HPDE6-E6E7 (cell line): ENCODE measurements at regions not wholly inside any gene's neighbourhood (a gene's known extent, or its start where the extent isn't known, plus 50 kb on each side); places are given as distances from the start of the nearest gene placed in this dataset.
"Not testable (repeated sequence)": the region's sequence is repeated elsewhere in the genome, so short reads cannot be mapped to it uniquely, and the experiment has no call there.

ENCODE experiments used
- DNase-seq: peaks from one replicate; pipeline ENCODE4 v3.0.0; 2011; ENCODE audit warnings: missing footprints; ENCODE audit errors: extremely low spot score

GRCh38 chr6:140271759-140272377 lies 897.4 kb upstream of the CITED2 start:
- no peak for DNase-seq

DNA sequence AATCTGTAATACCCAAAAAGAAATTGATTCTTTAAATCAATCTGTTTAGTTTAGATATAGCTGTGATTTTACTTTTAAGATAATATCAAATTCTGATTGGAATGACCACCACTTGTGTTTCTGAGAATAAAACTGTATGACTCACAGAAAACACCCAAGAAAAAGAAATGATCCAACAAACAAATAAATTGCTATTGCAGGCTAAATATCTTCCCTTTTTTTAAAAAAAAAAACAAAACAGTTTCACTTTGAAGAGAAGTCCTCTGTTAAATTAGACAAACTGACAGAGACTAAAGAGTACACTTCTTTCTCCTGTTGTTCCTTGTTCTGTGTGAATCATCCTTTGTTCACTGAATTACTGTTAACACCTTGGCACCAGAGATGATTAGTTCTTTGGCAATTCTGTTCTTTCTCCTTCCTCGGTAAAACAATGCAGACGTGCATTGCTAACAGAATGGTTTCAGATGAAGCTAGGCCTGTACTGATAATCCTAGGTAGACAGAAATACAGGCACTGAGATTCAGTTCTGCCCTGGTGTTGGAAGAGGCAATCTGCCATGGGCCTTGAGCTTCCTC lies 895.2 kb upstream of the CITED2 start:
- peak; percentile 28 for DNase-seq

- DNase-seq: no peak
These were observed 890.0 kb upstream of the CITED2 start for GRCh38 chr6:140264431-140264830.

DNA sequence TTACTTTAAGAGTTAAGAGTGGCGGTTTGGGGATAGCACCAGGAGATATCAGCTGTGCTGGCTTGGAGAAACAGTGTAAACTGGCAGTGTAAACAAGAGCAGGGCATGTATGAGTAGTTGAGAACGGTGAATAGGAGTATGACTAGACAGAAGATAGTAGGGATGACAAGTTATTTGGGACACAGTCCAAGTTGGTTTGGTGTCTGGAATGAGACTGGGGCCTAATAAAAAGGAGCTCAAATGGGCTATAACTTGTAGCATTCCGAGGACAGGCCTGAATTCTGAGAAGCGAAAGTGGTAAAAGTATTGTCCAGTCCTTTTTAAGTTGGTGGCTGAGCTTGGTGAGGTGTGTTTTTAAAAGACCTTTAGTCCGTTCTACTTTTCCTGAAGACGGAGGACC lies 883.9 kb upstream of the CITED2 start:
- not testable (repeated sequence) for DNase-seq

- no peak for DNase-seq
These were observed 881.8 kb upstream of the CITED2 start for GRCh38 chr6:140256248-140256647.

- DNase-seq: no peak
These were observed 878.6 kb upstream of the CITED2 start for GRCh38 chr6:140253096-140253495.

DNA sequence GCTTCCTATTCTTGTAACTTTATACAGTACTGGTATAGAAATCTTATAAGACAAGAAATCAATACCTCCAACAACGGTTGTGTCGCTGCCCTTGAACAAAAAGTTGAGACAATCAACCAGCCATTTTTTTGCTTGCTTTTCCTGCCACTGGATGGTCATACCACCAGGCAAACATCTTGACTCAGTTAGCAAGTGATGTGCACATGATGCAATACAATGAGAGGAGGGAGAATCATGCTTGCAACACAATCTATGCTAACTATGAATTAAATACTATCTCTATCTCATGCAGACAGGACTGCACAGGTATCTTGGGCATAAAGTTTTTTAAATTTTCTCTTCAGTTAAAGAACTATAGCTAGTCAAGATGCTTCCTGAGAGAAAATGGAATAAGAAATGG lies 877.7 kb upstream of the CITED2 start:
- DNase-seq: no peak

GRCh38 chr6:140245296-140246040 lies 871.0 kb upstream of the CITED2 start:
- no peak for DNase-seq

DNA sequence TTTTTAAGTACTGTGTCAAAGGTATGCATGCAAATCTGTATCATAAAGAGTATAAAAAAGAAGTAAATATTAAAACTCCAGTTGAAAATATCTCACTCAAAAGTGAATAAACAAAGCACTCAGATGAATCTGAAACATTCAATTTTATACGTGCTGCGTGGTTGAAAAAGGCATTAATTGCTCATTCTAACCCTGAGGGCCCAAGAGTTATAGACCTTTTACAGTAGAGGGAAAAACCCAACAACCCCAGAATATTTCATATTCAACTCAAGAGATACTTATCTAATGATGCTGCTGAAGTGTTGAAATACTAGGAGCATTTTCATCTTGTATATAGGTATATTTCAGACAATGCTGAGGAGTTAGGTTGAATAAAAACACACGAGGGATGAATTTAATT lies 862.8 kb upstream of the CITED2 start:
- DNase-seq: no peak

GRCh38 chr6:140236732-140237131 lies 862.3 kb upstream of the CITED2 start:
- no peak for DNase-seq

DNA sequence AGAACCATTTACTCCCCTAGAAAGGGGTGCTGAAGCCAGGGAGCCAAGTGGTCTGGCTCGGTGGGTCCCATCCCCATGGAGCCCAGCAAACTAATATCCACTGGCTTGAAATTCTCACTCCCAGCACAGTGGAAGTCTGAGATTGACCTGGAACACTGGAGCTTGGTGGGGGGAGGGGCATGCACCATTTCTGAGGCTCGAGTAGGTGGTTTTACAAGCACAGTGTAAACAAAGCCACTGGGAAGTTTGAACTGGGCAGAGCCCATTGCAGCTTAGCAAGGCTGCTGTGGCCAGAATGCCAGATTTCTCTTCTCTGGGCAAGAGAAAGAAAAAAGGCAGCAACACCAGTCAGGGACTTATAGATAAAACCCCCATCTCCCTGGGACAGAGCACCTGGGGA lies 855.8 kb upstream of the CITED2 start:
- no peak for DNase-seq

- DNase-seq: no peak
These were observed 854.0 kb upstream of the CITED2 start for GRCh38 chr6:140228491-140228890.

DNA sequence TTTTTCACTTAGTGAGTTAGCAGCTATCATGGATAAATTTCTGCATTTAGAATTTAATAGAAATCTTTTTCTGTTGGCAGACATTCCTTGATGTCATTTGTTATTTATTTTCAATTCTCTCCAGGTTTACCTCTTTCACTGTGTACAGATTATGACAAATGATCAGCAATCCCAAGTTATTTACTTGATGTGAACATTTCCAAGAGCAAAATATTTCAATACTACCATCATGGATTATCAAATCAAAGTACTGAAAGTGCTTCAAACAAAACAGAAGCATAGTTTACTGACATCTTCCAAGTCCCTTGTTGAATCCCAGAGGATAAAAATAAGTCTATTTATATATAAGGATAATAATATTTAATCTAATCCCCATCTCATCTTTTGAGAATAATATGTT lies 852.2 kb upstream of the CITED2 start:
- no peak for DNase-seq

- DNase-seq: no peak
These were observed 851.4 kb upstream of the CITED2 start for GRCh38 chr6:140225701-140226436.

- no peak for DNase-seq
These were observed 842.8 kb upstream of the CITED2 start for GRCh38 chr6:140217283-140217682.

DNA sequence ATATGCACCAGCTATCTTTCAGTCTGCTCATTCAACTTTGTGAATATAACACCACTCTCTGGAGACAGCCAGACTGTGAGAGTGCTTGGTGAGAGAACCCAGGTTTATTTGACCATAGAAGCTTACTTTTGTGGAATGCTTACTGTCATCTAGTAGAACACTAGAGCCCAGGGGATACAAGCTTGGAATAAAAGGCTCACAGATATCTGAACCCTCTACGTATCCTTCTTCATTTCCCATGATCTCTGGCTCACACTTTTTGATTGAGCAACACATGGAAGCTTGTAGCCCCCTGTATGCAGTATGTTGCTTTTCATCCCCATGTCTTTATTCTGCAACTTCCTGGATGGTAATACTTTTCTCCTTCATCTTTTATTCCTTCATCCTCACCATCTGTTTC lies 835.3 kb upstream of the CITED2 start:
- no peak for DNase-seq

DNA sequence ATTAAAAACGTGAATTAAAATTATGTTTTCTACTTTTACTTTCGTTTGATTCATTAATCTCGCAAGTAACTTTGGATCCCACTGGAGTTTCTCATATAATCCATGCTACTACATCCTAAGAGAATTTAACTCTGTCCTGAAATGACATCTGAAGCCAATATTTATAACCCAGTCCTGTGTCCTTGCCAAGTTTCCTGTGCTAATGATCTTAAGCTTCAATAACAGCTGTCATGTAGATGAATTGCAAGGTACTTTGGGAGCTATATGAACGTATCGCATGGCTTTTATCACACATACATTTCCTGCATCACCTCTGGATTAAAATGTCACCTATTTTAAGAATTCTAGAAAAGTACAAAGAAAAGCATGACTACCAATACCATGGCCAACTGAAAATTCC lies 833.8 kb upstream of the CITED2 start:
- DNase-seq: no peak

DNA sequence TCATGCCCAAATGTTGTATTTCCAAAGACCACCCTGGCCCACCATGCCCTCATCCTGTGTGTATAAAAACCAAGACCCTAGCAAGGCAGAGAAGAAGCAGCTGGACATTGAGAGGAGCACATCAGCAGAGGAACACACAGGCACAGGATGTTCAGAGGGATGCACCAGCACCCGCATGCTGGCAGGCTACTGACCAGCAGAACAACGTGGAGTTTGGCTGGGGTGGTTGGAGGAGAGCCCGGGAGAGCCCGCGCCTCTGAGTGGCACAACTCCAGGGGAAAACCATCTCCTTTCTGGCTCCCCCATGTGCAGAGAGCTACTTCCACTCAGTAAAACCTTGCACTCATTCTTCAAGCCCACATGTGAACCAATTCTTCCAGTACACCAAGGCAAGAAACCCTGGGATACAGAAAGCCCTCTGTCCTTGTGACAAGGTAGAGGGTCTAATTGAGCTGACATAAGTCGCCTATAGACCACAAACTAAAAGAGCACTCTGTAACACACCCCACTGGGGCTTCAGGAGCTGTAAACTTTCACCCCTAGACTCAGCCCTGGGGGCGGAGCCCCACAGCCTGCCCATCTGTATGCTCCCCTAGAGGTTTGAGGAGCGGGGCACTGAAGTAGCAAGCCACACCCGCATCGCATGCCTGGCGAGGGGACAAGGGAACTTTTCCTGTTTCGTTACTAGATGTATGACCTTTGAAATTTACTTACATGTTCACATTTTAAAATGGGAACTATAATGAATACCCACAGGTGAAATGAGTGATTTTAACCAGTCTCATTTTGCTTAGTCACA lies 831.5 kb upstream of the CITED2 start:
- no peak for DNase-seq

- no peak for DNase-seq
These were observed 829.7 kb upstream of the CITED2 start for GRCh38 chr6:140204154-140204553.

DNA sequence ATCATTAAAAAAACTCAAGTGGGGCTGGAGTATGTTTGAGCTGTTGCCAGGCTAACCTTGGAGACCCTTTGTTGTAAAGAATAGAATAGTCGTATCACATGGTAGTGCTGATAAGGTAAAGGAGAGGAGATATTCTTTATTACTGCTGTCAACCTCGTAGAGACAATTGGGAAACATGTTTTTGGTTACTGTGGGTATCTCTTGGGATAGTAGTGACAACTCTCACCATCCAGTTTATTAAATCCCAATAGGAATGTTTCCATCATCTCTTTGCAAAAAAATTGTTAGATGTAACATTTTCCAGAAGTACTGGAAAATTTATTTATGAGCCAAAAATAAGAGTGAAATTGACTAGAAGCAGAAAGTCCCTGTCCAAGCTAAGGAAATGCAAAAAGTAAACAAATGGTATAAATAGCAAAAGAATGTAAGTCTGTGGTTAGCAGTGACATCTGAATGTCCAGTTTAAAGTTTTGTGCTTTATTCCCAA lies 829.3 kb upstream of the CITED2 start:
- DNase-seq: no peak

DNA sequence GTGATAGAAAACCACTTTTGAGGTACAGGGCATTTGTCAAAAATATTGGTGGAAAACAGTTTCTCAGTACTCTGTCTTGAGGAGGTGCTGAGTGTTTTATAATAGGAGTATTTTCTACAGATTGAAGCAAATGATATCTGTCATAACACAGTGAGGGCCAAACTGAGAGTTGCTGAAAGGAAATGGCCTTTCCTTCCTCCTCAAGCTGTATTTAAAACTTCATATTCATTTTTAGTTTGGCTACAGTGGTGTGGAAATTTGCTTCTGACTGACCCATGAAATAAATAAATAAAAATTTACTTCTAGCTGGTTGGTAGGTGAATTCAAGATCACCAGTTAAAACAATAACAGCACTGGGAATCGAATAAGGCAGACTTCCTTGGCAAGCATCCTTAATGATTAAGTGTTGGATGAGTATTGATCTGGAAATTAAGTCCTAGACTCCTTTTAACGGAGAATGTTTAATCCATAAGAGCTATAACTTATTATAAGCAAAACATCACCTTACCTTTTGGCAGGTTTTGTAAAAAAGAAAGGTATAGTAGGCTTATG lies 828.6 kb upstream of the CITED2 start:
- no peak for DNase-seq
